WERI-Rb-1 (cell line): ENCODE measurements at regions not wholly inside any gene's neighbourhood (a gene's known extent, or its start where the extent isn't known, plus 50 kb on each side); places are given as distances from the start of the nearest gene placed in this dataset.

Source experiments
- DNase-seq: peaks from one replicate; pipeline ENCODE4 v3.0.0-alpha.2; 2020
- H3K27ac ChIP-seq: fragments of 250-450 bp; sonication (Bioruptor Pico); 2 replicates; pipeline ENCODE4 v1.5.1; 2020; ENCODE audit warnings: mild to moderate bottlenecking, moderate library complexity
- H3K27me3 ChIP-seq: fragments of 250-450 bp; sonication (Bioruptor Pico); 2 replicates; pipeline ENCODE4 v1.5.1; 2021; ENCODE audit warnings: mild to moderate bottlenecking, low read depth, moderate library complexity; ENCODE audit not compliant: insufficient read depth, severe bottlenecking
- H3K36me3 ChIP-seq: fragments of 250-450 bp; sonication (Bioruptor Pico); 2 replicates; pipeline ENCODE4 v1.5.1; 2020; ENCODE audit warnings: mild to moderate bottlenecking, moderate library complexity
- H3K4me3 ChIP-seq: 2 replicates; pipeline ENCODE4 v1.5.1; 2011; ENCODE audit warnings: low read depth, mild to moderate bottlenecking, control low read depth, low read length
- H3K9me3 ChIP-seq: fragments of 250-450 bp; sonication (Bioruptor Pico); 2 replicates; pipeline ENCODE4 v1.5.1; 2021; ENCODE audit warnings: mild to moderate bottlenecking, moderate library complexity; ENCODE audit not compliant: severe bottlenecking
- TF ChIP-seq, protein P1 (sequence below): IDR thresholded peaks from 2 replicates; pipeline ENCODE4 v1.5.1; 2011; ENCODE audit warnings: low read depth, mild to moderate bottlenecking, control low read depth, inconsistent platforms, low read length

GRCh38 chr15:31483053-31483985 is 156.7 kb downstream of the KLF13 start:
- no peak overlapping the region for H3K4me3 ChIP-seq
- TF ChIP-seq, protein P1, sequence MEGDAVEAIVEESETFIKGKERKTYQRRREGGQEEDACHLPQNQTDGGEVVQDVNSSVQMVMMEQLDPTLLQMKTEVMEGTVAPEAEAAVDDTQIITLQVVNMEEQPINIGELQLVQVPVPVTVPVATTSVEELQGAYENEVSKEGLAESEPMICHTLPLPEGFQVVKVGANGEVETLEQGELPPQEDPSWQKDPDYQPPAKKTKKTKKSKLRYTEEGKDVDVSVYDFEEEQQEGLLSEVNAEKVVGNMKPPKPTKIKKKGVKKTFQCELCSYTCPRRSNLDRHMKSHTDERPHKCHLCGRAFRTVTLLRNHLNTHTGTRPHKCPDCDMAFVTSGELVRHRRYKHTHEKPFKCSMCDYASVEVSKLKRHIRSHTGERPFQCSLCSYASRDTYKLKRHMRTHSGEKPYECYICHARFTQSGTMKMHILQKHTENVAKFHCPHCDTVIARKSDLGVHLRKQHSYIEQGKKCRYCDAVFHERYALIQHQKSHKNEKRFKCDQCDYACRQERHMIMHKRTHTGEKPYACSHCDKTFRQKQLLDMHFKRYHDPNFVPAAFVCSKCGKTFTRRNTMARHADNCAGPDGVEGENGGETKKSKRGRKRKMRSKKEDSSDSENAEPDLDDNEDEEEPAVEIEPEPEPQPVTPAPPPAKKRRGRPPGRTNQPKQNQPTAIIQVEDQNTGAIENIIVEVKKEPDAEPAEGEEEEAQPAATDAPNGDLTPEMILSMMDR = no peak

GRCh38 chr15:31483986-31484951 is 157.6 kb downstream of the KLF13 start:
- H3K4me3 ChIP-seq = no peak overlapping the region
- TF ChIP-seq, protein P1 = no peak
- no peaks in the 10 kb centered on the region for H3K36me3 ChIP-seq
- no peaks in the 10 kb centered on the region for H3K9me3 ChIP-seq
- no peak overlapping the region for H3K27ac ChIP-seq
- no peak for DNase-seq
- no peaks in the 10 kb centered on the region for H3K27me3 ChIP-seq

More at GRCh38 chr15:31483053-31483985, 156.7 kb downstream of the KLF13 start:
- no peak overlapping the region for H3K27ac ChIP-seq
- no peaks in the 10 kb centered on the region for H3K9me3 ChIP-seq
- DNase-seq = no peak
- H3K27me3 ChIP-seq = no peaks in the 10 kb centered on the region
- H3K36me3 ChIP-seq = no peaks in the 10 kb centered on the region

- Histone ChIP-seq H3K9me3 (no peaks in the 10 kb centered on the region), H3K36me3 (no peaks in the 10 kb centered on the region), H3K27ac (no peak overlapping the region), H3K27me3 (no peaks in the 10 kb centered on the region), H3K4me3 (no peak overlapping the region)
- TF ChIP-seq, protein P1 = no peak
- no peak for DNase-seq
Measured at GRCh38 chr15:31484986-31485385, 158.4 kb downstream of the KLF13 start.

- TF ChIP-seq, protein P1 = no peak
- no peaks in the 10 kb centered on the region for H3K27me3 ChIP-seq
Measured at GRCh38 chr15:31485431-31485830, 158.8 kb downstream of the KLF13 start.

DNA sequence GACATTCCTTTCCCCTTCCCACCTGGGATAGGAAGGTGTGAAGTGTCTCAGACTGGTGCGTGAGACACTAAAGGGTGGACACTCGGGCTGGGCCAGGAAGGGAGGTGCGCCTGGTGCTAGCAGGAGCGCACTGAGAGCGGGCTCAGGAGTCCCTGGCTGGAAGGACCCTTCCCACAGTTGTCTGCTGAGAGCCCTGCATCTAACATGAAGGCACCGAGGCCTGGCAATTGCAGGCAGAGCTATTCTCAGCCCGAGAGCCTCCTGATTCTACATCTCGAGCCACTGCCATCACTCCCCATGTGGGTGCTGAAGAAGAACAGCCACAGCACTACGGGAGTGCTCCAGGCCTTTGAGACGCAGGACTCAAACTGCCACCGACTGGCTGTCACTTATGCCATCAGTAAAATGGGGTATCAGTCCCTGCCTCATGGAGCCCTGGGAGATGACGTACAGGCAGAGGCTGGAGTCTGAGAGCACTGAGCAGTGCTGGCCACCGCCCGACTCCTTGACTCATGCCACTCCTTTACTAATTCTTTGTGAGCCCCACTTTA is 159.4 kb downstream of the KLF13 start:
- H3K36me3 ChIP-seq = no peaks in the 10 kb centered on the region
- no peak overlapping the region for H3K27ac ChIP-seq
- TF ChIP-seq, protein P1 = no peak
- H3K4me3 ChIP-seq = no peak overlapping the region
- H3K9me3 ChIP-seq = no peaks in the 10 kb centered on the region
- no peak for DNase-seq
- no peaks in the 10 kb centered on the region for H3K27me3 ChIP-seq

More at GRCh38 chr15:31485431-31485830, 158.8 kb downstream of the KLF13 start:
- H3K4me3 ChIP-seq = no peak overlapping the region
- H3K9me3 ChIP-seq = no peaks in the 10 kb centered on the region
- H3K36me3 ChIP-seq = no peaks in the 10 kb centered on the region
- no peak for DNase-seq
- no peak overlapping the region for H3K27ac ChIP-seq
